ENCODE measurements at regions not wholly inside any gene's neighbourhood (a gene's known extent, or its start where the extent isn't known, plus 50 kb on each side); places are given as distances from the start of the nearest gene placed in this dataset.
"Not testable (repeated sequence)": the region's sequence is repeated elsewhere in the genome, so short reads cannot be mapped to it uniquely, and the experiment has no call there.

GRCh38 chr14:80055667-80056496, 155.4 kb downstream of the DIO2 start:
- peak; percentile 67 for DNase-seq

- peak; percentile 10 for DNase-seq
Measured at GRCh38 chr14:80055226-80055625, 156.1 kb downstream of the DIO2 start.

- DNase-seq: no peak
Measured at GRCh38 chr14:80054020-80054419, 157.3 kb downstream of the DIO2 start.

- DNase-seq: no peak
Measured at GRCh38 chr14:80049055-80049454, 162.2 kb downstream of the DIO2 start.

GRCh38 chr14:80047761-80048160, 163.5 kb downstream of the DIO2 start:
- no peak for DNase-seq

- DNase-seq: no peak
Measured at GRCh38 chr14:80037349-80037748, 174.0 kb downstream of the DIO2 start.

- no peak for DNase-seq
Measured at GRCh38 chr14:80024417-80024816, 186.9 kb downstream of the DIO2 start.

GRCh38 chr14:80018476-80018875, 192.8 kb downstream of the DIO2 start:
- not testable (repeated sequence) for DNase-seq

GRCh38 chr14:80017795-80018194, 193.5 kb downstream of the DIO2 start:
- peak; percentile 3 for DNase-seq

- not testable (repeated sequence) for DNase-seq
Measured at GRCh38 chr14:80010245-80010644, 201.1 kb downstream of the DIO2 start.

- DNase-seq: no peak
Measured at GRCh38 chr14:80005561-80005960, 205.7 kb downstream of the DIO2 start.

GRCh38 chr14:80004871-80005270, 206.4 kb downstream of the DIO2 start:
- DNase-seq: no peak

- DNase-seq: no peak
Measured at GRCh38 chr14:80003138-80003537, 208.2 kb downstream of the DIO2 start.

- no peak for DNase-seq
Measured at GRCh38 chr14:79997509-79998208, 213.6 kb downstream of the DIO2 start.

- DNase-seq: peak; percentile 10
Measured at GRCh38 chr14:79992407-79993198, 218.7 kb downstream of the DIO2 start.

GRCh38 chr14:79991866-79992265, 219.4 kb downstream of the DIO2 start:
- DNase-seq: no peak

GRCh38 chr14:79989990-79990389, 221.3 kb downstream of the DIO2 start:
- DNase-seq: no peak

- DNase-seq: no peak
Measured at GRCh38 chr14:79986251-79986650, 225.1 kb downstream of the DIO2 start.

- DNase-seq: peak; percentile 18
Measured at GRCh38 chr14:79972230-79972629, 239.1 kb downstream of the DIO2 start.

- no peak for DNase-seq
Measured at GRCh38 chr14:79971330-79971729, 240.0 kb downstream of the DIO2 start.

- DNase-seq: no peak
Measured at GRCh38 chr14:79967453-79967852, 243.9 kb downstream of the DIO2 start.

- DNase-seq: no peak
Measured at GRCh38 chr14:79967001-79967400, 244.3 kb downstream of the DIO2 start.

GRCh38 chr14:79965896-79966295, 245.4 kb downstream of the DIO2 start:
- DNase-seq: no peak
